SH-SY5Y (cell line): ENCODE measurements at regions not wholly inside any gene's neighbourhood (a gene's known extent, or its start where the extent isn't known, plus 50 kb on each side); places are given as distances from the start of the nearest gene placed in this dataset.

Experiments
- GATA2 ChIP-seq: IDR thresholded peaks from 2 replicates; pipeline ENCODE4 v1.6.1; 2011; ENCODE audit warnings: mild to moderate bottlenecking, low read depth, low read length
- GATA3 ChIP-seq: IDR thresholded peaks from 2 replicates; pipeline ENCODE4 v1.6.1; 2011; ENCODE audit warnings: low read depth, mild to moderate bottlenecking, low read length, moderate library complexity

GRCh38 chr9:108360304-108360703, 495.5 kb downstream of the ACTL7B start:
- no peak for TF ChIP-seq GATA2
- no peak for TF ChIP-seq GATA3
